ENCODE measurements at regions not wholly inside any gene's neighbourhood (a gene's known extent, or its start where the extent isn't known, plus 50 kb on each side); places are given as distances from the start of the nearest gene placed in this dataset.
"Not testable (repeated sequence)": the region's sequence is repeated elsewhere in the genome, so short reads cannot be mapped to it uniquely, and the experiment has no call there.

DNA sequence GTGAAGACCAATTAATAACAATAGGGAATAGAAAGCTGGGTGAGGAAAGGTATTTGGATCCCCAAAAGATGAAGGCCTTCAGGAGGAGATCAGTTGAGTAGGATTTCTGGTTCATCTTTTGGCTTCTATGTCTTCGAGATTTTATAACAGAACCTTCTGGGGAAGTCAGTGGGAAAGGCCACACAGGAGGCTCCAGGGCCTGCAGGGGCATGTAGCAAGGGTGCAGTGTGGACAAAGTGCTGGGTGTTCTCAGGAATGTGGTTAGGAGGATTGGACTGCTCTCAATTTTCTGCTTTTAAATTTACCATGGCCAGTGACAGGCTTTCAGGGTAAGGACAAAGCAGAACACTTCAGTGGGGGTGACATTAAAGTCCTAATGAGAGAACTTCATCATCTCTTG is 378.0 kb downstream of the CCSER2 start:
- no peak for DNase-seq

DNA sequence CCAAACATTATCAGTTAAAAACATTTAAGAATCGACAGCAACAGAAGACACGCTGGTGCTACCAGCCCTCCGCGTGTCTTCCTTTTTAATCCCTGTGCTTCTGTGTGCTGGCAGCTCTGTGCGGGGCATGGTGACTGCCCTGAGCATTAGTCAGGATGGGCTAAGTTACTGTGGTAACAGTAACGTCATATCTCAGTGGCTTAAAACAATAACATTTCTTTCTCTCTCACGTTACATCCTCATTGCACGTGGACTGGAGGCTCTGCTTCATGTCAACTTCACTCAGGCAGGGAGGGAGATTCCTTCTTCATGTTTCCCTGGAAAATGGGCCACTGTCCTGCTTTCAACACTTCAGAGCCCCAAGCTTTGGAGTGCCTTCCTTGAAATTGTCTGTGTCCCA is 378.5 kb downstream of the CCSER2 start:
- no peak for DNase-seq

DNA sequence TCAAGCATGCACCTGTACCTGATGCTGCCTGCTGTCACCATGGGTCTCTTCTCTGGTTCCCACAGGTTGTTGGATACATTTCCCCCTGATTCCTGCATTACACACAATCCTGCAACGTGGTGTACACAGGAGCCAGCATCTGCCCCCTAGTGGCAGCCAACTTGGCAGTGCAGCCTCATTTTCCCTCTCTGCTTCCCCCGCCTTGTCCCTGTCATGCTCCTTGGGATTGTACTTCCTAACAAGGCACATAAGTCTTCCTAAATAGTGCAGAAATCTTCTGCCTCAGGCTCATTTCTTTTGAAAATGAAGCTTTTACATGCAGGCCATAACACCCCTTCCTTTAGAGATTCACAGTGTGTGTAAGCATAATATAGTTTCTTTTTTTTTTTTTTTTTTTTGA is 387.5 kb downstream of the CCSER2 start:
- no peak for DNase-seq

DNA sequence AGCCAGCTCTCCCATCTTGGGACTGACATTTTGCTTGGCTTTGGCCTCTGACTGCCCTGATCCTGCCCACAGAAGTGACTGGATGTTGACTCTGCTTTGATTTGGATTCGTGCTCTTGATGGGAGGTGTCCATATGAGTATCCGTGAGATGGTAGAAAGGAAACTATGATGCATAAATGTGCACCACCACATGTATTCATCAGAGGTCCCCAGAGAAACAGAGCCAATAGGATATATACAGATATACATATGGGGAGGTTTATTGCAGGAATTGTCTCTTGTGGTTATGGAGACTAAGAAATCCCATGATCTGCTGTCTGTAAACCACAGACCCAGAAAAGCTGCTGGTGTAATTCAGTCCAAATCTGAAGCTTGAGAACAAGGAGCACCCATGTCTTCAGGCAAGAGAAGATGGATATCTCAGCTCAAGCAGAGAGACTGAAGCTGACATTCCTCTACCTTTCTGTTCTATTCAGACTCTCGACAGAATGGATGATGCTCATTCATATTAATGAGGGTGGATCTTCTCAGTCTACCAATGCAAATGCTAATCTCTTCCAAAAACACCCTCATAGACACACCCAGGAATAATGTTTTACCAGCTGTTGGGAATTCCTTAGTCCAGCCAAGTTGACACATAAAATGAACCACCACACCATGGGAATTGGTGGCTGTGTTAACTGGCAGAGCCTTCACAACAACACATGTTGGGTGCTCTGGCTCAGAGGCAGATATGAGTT is 390.7 kb downstream of the CCSER2 start:
- DNase-seq = no peak

DNA sequence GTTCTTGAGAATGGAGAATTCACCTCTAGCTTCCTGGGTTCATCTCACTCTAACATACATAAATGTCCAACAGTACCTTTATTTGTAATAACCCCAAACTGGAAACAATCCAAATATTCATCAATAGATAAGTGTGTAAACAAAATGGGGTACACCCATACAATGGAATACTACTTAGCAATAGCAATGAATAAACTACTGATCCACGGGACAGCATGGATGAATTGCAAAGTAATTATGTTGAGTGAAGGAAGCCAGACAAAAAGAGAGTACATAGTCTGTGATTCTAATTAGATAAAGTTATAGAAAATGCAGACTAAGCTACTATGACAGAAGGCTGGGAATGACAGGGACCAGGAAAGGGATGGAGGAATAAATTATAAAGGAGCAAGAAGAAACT is 391.3 kb downstream of the CCSER2 start:
- no peak for DNase-seq

GRCh38 chr10:84727398-84727797 is 399.0 kb downstream of the CCSER2 start:
- DNase-seq = no peak

GRCh38 chr10:84739126-84739525 is 410.7 kb downstream of the CCSER2 start:
- not testable (repeated sequence) for DNase-seq

- DNase-seq = no peak
Measured at GRCh38 chr10:84739641-84740040, 411.3 kb downstream of the CCSER2 start.

DNA sequence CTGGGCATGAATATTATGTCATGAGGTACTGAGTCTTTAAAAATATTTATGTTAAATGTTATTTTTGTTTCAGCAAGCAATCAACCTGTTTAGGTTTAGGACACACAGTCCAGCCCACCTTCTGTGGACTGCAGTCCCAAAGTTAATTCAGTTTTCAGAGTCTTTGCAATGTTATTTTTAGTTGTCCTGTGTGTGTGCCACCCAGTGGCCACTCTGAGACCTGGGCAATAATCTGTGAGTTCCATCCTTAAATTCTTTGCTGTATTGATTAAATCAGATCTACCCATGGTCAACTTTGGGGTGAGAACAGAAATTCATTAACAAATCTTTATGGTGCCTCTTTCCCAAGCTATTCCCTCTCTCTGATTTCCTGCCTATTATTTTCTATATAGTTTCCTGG is 415.1 kb downstream of the CCSER2 start:
- no peak for DNase-seq

GRCh38 chr10:84755311-84755710 is 426.9 kb downstream of the CCSER2 start:
- no peak for DNase-seq

- DNase-seq = not testable (repeated sequence)
Measured at GRCh38 chr10:84756653-84757052, 428.3 kb downstream of the CCSER2 start.

GRCh38 chr10:84761994-84762614 is 433.7 kb downstream of the CCSER2 start:
- not testable (repeated sequence) for DNase-seq

- no peak for DNase-seq
Measured at GRCh38 chr10:84762754-84763394, 434.5 kb downstream of the CCSER2 start.

GRCh38 chr10:84763965-84764364 is 435.6 kb downstream of the CCSER2 start:
- no peak for DNase-seq

DNA sequence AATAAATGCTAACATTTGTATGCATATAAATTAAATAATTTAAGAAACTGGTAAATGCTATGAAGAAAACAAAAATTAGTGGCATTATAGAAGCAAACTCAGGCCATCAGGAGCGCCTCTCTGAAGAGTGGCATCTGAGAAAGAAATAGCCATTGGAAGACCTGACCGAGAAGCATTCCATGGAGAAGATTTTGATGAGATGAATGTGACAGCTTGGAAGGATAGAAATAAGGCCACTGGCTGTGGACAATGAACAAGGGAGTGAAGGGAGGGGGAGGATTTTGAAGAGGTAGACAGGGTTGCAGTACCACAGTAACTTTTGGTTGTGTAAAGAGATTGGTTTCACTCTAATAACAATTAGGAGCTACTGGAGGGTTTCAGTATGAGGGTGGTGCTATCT is 436.7 kb downstream of the CCSER2 start:
- DNase-seq = no peak

GRCh38 chr10:84765656-84766055 is 437.3 kb downstream of the CCSER2 start:
- DNase-seq = no peak

GRCh38 chr10:84766923-84767322 is 438.5 kb downstream of the CCSER2 start:
- no peak for DNase-seq

DNA sequence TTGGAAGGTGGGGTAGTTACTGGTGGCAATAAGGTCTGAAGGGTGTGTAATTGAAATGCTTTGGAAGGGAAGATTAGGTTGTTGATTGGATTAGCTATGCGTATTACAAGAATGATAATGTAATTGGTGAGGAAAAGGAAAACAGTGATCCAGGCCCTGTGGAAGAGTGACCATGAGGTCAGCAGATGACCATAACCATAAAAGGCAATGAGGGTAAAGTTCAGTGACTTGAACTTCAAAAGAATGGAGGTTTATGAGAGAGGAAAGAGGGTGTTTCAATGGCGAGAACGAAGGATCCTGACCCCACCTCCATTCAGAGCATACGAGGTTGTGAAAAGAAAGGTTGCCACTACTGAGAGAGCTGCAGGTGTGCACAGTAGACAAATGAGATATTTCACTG is 439.7 kb downstream of the CCSER2 start:
- no peak for DNase-seq

DNA sequence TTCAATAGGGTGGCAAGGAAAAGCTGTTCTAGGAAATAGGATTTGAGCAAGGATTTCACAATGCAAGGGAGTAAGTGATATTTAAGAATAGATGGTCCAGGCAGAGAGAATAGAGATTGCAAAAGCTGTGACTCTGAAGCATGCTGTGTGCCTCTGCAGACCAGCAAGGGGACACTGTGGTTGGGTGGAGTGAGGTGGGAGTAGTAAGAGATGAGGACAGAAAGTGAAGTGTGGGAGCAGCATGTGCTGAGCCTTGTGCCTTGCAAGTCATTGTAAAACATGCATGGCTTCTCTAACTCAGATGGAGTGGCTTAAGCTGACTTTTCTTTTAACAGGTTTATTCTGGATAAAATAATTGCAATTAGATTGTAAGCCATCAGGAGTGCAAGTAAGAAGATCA is 442.4 kb downstream of the CCSER2 start:
- DNase-seq = no peak

- no peak for DNase-seq
Measured at GRCh38 chr10:84783386-84783785, 455.0 kb downstream of the CCSER2 start.

DNA sequence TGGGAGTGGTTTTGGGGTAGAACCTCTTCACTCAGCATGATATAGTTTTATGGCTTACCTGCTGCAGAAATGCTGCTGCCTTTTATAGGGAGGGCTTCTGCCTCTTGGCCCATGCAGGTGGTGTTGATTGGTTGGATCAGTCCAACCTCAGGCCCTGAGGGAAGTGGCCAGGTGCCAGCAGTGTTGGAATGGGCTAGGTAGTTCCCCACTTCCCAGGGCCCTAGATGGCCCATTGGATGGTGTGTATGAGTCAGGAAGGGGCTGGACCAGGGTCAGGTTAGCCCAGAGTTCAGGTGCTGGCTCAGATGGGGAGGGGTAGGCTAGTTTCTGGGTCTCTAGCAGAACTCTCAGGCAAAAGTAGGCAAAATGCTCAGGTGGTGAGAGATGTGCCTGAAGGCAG is 455.5 kb downstream of the CCSER2 start:
- no peak for DNase-seq

DNA sequence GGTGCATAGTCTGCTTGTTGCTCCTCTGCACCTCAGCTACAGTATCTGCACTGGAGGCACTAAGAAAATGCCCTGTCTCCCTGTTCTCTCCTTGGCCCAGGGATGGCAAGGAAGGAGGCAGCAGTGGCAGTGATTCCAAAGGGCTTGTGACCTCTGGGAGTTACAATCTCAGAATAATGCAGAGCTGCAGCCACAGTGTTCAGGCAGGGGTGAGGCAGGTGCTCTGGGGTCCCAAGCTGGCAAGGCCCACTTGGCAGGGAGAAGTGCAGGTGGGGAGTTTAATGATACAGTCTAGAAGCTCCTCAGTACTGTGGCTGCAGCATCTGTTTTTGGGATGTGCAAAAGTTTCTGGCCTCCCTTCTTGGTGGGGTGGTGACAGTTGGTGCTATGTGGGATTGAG is 456.4 kb downstream of the CCSER2 start:
- DNase-seq = no peak

GRCh38 chr10:84789026-84789425 is 460.6 kb downstream of the CCSER2 start:
- DNase-seq = no peak

GRCh38 chr10:84798312-84798711 is 469.9 kb downstream of the CCSER2 start:
- no peak for DNase-seq
